Skeletal muscle satellite cell (primary cell): ENCODE measurements at regions not wholly inside any gene's neighbourhood (a gene's known extent, or its start where the extent isn't known, plus 50 kb on each side); places are given as distances from the start of the nearest gene placed in this dataset.
A peak's percentile ranks its signal among the peaks of the same experiment; 100 is the strongest.

Source experiments
- H3K27me3 ChIP-seq: 2 replicates; pipeline ENCODE4 v1.7.0; 2013; ENCODE audit warnings: low read length; ENCODE audit not compliant: control insufficient read depth, insufficient read depth
- H3K36me3 ChIP-seq: 2 replicates; pipeline ENCODE4 v1.7.0; 2013; ENCODE audit warnings: mild to moderate bottlenecking, control low read depth, low read length; ENCODE audit not compliant: insufficient read depth
- H3K4me1 ChIP-seq: 2 replicates; pipeline ENCODE4 v1.7.0; 2013; ENCODE audit warnings: low read length; ENCODE audit not compliant: control insufficient read depth, insufficient read depth
- H3K4me2 ChIP-seq: 2 replicates; pipeline ENCODE4 v1.7.0; 2013; ENCODE audit warnings: mild to moderate bottlenecking, low read length
- H3K4me3 ChIP-seq: 2 replicates; pipeline ENCODE4 v1.7.0; 2013; ENCODE audit warnings: low read length
- H3K9ac ChIP-seq: 2 replicates; pipeline ENCODE4 v1.7.0; 2013; ENCODE audit warnings: mild to moderate bottlenecking, low read depth, low read length, moderate library complexity
- H3K9me3 ChIP-seq: replicated peaks from 2 replicates; pipeline ENCODE4 v1.7.0; 2013; ENCODE audit warnings: mild to moderate bottlenecking, control low read depth, low read length

DNA sequence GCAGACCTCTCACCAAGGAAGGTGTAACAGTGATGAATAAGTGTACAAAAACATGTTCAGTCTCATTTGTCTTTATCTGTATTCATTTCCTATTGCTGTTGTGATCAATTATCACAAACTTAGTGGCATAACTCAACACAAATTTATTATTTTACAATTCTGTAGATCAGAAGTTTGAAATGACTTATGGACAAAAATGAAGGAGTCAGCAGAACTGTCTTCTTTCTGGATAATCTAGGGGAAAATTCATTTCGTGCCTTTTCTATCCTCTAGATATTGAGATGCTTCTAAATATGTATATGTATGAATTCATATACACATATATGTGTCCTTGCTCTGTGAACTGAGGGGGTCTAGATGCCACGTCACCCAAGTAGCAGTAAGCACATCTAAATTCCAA is 663.1 kb upstream of the MARCKS start:
- Histone ChIP-seq H3K4me1 (no peaks in the 10 kb centered on the region), H3K27me3 (no peaks in the 10 kb centered on the region), H3K9ac (no peak overlapping the region), H3K36me3 (no peaks in the 10 kb centered on the region), H3K4me2 (no peak overlapping the region), H3K9me3 (no peaks in the 10 kb centered on the region), H3K4me3 (no peak overlapping the region)

DNA sequence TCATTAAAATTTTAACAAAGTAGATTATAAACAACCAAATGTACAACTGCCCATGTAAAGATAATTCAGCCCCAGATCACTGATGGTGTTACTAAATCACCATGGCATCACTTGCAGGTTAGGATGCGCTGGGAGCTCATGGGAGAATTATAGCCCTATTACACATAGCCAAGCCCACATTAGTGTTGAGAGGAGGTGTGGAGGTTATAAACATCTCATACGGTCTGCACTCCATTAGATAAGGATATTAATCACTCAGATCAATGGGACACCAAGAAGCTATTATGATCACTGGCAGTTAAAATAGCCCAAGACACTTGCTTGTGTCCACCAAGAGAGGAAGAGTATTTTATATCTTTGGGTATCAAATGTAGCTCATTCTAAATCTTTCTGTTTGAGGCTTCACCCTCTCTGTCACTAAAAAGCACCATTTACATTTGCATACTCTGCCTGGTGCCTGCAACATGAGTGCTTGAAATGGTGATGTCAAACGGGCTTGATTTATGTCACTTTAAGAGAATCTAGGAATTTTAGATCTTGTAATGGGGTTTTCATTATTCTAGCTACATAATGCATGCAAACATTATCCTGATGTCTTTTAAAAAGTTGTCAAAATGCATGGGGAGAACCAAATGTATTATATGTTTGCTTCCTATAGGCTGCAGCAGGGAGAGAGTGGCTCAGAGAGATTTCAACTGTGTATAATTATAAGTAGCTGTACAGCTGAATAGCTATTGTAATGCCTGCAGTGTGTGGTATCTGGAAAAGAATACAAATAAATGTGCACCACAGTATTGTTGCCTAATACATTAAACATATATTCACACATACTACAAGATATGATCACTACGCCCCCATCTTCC is 654.1 kb upstream of the MARCKS start:
- no peaks in the 10 kb centered on the region for H3K27me3 ChIP-seq
- H3K4me2 ChIP-seq: no peak overlapping the region
- no peaks in the 10 kb centered on the region for H3K4me1 ChIP-seq
- no peaks in the 10 kb centered on the region for H3K36me3 ChIP-seq
- no peak overlapping the region for H3K4me3 ChIP-seq
- no peaks in the 10 kb centered on the region for H3K9me3 ChIP-seq
- H3K9ac ChIP-seq: no peak overlapping the region

DNA sequence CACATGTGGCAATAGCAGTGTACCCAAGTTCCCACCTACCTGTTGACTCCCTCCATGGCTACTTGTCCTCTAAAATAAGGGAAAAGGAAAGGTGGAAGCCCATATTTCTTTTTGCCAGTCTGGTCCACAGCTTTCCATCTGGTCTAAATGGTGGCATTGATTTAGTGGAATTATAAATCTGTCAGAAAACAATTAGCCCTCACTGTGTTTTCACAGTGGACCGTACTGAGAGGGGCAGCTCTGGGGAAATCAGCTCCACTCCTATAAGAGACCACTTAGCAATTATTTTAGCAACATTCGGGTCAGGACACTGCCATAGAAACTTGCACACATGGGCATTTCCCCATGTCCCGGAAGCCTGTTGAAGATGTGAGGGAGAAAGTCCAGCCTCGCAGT is 653.4 kb upstream of the MARCKS start:
- Histone ChIP-seq H3K4me3 (no peak overlapping the region), H3K9ac (no peak overlapping the region), H3K36me3 (no peaks in the 10 kb centered on the region), H3K9me3 (no peaks in the 10 kb centered on the region), H3K27me3 (no peaks in the 10 kb centered on the region), H3K4me1 (peaks cover 3% of the 10 kb centered on the region), H3K4me2 (no peak overlapping the region)

DNA sequence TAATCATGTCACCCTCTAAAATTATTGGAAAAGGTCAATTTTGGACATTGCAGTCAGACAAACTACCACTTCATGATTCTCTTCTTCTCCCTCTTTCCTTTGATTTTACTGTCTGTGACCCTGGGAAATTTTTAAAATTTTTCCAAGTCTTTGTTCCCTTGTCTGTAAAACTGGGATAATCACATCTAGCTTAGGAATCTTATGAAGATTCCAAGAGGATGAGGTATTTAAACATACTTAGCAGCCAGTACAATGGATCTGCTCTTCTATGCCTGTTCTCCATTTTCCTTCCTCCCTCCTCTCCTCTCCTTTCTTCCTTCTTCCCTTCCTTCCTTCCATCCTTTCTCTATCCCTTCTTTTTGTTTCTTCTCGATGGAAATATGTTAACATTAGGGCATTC is 651.6 kb upstream of the MARCKS start:
- no peak overlapping the region for H3K4me3 ChIP-seq
- H3K36me3 ChIP-seq: no peaks in the 10 kb centered on the region
- no peak overlapping the region for H3K9ac ChIP-seq
- no peak overlapping the region for H3K4me2 ChIP-seq
- no peaks in the 10 kb centered on the region for H3K27me3 ChIP-seq
- H3K4me1 ChIP-seq: peaks cover 9% of the 10 kb centered on the region
- H3K9me3 ChIP-seq: no peaks in the 10 kb centered on the region

DNA sequence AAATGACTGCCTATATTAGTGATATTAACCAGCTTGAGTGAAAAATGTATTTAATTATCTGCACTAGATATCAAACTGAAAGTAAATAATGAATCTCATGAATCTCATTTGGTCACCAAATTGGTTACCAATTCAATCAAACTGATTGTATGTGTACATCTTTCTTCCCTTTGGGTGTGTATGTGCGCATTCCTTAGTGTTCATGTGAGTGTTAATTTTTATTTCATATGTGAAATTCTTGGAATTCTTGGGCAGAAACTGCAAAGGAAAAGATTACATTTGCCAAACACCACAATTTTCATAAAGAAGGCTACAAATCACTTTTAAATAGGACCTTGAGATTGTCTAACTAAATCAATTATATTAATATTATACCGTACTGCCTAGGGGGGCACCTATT is 648.4 kb upstream of the MARCKS start:
- no peak overlapping the region for H3K9ac ChIP-seq
- peaks cover 9% of the 10 kb centered on the region for H3K4me1 ChIP-seq
- H3K9me3 ChIP-seq: no peaks in the 10 kb centered on the region
- H3K4me3 ChIP-seq: no peak overlapping the region
- no peaks in the 10 kb centered on the region for H3K36me3 ChIP-seq
- no peaks in the 10 kb centered on the region for H3K27me3 ChIP-seq
- H3K4me2 ChIP-seq: peak overlapping the region; percentile 15

DNA sequence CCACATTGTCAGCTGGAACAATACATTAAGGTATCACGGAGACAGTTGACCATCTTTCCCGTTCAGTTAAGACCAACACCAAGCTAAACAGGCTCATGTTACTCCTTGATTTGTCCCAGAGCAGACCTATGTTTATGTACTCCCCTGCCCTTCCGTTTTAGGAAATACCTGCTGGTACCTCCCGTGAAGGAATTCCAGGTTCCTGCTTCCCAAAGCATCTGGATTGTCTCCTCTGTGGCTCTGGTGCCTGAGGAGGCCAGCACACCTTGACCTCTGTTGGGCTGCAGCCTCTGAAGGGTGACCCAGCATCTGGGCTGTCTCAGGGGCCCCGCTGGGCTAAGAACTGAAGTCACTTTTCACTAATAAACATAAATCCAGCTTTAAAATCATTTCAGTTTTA is 647.8 kb upstream of the MARCKS start:
- Histone ChIP-seq H3K9me3 (no peaks in the 10 kb centered on the region), H3K9ac (no peak overlapping the region)

DNA sequence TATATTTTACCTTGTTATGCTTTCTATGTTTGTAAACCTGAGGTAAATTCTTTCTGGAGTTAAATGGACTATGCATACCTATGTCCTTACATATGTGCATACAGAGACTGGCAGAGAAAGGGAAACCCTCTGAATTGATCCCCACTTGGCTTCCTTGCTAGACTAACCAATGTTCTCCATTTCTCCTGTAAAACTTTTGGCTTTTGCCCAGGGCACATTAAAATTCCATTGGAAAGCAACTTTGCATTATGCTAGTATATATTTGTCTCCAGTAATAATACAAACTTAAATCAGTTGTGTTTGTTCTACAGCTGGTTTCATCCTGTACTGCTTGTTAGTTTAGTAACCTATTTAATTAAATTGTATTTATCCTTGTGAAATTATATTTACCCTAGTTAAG is 646.0 kb upstream of the MARCKS start:
- H3K9me3 ChIP-seq: no peaks in the 10 kb centered on the region
- no peak overlapping the region for H3K4me2 ChIP-seq
- no peaks in the 10 kb centered on the region for H3K27me3 ChIP-seq
- H3K4me3 ChIP-seq: no peak overlapping the region
- H3K9ac ChIP-seq: no peak overlapping the region
- H3K4me1 ChIP-seq: peaks cover 9% of the 10 kb centered on the region
- no peaks in the 10 kb centered on the region for H3K36me3 ChIP-seq

More for the DNA sequence above, 647.8 kb upstream of the MARCKS start:
- Histone ChIP-seq H3K4me3 (no peak overlapping the region), H3K4me1 (peaks cover 9% of the 10 kb centered on the region), H3K27me3 (no peaks in the 10 kb centered on the region), H3K4me2 (no peak overlapping the region), H3K36me3 (no peaks in the 10 kb centered on the region)

DNA sequence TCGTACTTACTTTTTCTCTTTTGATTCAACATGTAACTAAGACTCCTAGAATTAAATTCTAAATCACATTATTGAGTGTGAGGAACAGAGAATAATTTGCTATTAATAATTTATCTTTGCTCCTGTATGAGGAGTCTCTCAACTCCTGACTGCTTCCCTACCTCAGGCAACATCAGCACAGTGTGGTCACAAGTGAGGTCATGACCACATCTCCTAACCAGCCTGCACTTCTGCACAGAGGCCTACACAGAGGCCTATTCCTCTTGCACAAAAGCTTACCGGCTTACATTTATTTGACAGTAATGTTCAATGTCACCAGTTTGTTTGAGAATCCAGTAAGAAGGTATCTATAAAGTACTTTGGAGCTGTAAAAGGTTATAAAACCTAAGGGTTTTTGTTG is 637.4 kb upstream of the MARCKS start:
- Histone ChIP-seq H3K4me3 (no peak overlapping the region), H3K27me3 (no peaks in the 10 kb centered on the region), H3K4me1 (no peaks in the 10 kb centered on the region), H3K9ac (no peak overlapping the region), H3K4me2 (no peak overlapping the region), H3K9me3 (no peaks in the 10 kb centered on the region), H3K36me3 (no peaks in the 10 kb centered on the region)

DNA sequence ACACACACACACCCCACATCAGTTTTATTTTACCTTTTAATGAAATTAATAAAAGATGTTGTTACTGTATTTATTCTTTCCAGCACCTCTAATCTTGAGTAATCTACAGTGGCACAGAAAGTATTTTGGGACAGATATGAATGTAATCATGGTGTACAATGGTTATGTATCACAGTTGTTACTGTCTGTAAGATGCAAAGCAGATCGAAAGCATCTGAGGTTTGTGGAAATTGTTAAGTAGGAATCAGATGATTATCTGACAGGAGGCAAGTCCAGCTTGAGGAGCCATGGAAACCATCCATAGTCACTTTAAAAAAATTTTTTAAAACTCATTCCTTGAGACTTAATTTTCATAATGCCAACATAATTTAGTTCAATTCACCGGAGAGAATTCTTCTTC is 636.3 kb upstream of the MARCKS start:
- H3K9ac ChIP-seq: no peak overlapping the region
- H3K27me3 ChIP-seq: no peaks in the 10 kb centered on the region
- no peak overlapping the region for H3K4me2 ChIP-seq
- no peaks in the 10 kb centered on the region for H3K4me1 ChIP-seq
- H3K9me3 ChIP-seq: no peaks in the 10 kb centered on the region
- H3K36me3 ChIP-seq: no peaks in the 10 kb centered on the region
- no peak overlapping the region for H3K4me3 ChIP-seq

DNA sequence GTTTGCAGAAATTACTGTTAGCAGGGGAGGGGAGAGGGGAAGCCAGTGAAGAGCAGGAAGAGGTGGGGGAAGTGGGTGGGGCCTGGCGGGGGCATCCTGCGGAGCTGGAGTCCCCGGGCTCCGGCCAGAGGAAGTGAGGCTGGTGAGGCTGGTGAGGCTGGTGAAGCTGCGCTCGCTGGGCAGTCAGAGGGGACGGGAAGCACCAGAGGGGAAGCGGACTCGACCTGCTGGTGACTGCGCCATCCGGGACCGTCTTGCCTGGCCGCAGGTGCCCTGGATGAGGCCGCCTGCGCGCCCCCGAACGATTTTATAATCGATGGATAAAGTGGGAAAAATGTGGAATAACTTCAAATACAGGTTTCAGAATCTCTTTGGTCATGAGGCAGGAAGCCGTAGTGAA is 635.3 kb upstream of the MARCKS start:
- Histone ChIP-seq H3K36me3 (no peaks in the 10 kb centered on the region), H3K4me1 (no peaks in the 10 kb centered on the region), H3K9me3 (no peaks in the 10 kb centered on the region), H3K4me2 (no peak overlapping the region), H3K4me3 (no peak overlapping the region), H3K9ac (no peak overlapping the region), H3K27me3 (no peaks in the 10 kb centered on the region)

DNA sequence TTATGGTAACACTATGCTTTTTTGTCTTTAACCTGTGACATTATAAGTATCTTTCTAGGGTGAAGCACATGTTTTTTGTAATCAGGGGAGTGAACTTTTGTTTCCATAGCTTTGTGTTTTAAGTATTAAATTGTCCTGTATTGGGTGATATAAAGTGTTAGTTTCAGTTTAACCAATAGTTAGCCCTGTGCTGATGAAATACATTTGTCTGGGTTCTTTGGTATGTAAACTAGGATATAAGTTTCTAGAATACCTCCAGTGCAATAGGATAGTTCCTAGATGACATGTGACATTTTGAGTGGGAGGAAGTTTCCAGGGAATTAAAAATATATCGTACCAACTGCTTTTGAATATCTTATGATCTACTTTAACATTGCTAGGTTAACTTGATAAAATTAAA is 611.0 kb upstream of the MARCKS start:
- no peaks in the 10 kb centered on the region for H3K36me3 ChIP-seq
- H3K4me2 ChIP-seq: no peak overlapping the region
- no peaks in the 10 kb centered on the region for H3K9me3 ChIP-seq
- H3K9ac ChIP-seq: no peak overlapping the region
- no peaks in the 10 kb centered on the region for H3K4me1 ChIP-seq
- H3K27me3 ChIP-seq: no peaks in the 10 kb centered on the region
- H3K4me3 ChIP-seq: no peak overlapping the region

DNA sequence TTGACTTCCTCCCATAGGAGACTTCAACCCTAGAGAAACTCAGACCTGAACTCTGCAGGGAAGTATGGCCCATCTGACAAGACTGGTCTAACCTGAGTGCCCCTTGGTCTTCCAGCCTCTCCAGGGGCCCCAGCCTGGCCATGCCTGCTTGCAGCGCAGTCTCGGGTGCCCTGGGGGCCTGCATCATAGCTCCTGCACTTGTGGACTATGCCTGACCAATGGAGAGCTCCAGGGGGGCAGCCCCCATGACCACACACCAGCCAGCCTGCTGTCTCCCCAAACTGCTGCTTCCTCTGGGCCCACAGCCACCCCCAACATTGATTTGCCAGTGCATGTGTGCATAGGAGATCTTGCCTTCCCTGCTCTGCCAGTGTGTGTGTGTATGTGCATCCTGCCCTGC is 608.6 kb upstream of the MARCKS start:
- H3K4me3 ChIP-seq: no peak overlapping the region
- H3K9me3 ChIP-seq: no peaks in the 10 kb centered on the region
- H3K9ac ChIP-seq: no peak overlapping the region
- no peaks in the 10 kb centered on the region for H3K36me3 ChIP-seq
- H3K4me1 ChIP-seq: no peaks in the 10 kb centered on the region
- no peak overlapping the region for H3K4me2 ChIP-seq
- no peaks in the 10 kb centered on the region for H3K27me3 ChIP-seq
